Esophagus squamous epithelium (tissue), 5 donors: ENCODE measurements at regions not wholly inside any gene's neighbourhood (a gene's known extent, or its start where the extent isn't known, plus 50 kb on each side); places are given as distances from the start of the nearest gene placed in this dataset.

Experiments used
- DNase-seq: peaks from one replicate; lab custom pipeline; 2025; lab: John Stamatoyannopoulos, UW
- H3K27ac ChIP-seq, 4 donors: fragments of 200-600 bp; sonication (generic); one replicate each; pipeline ENCODE4 v1.5.1; 2016 to 2019; ENCODE audit warnings: mild to moderate bottlenecking in 1 of 4
- H3K27me3 ChIP-seq, 4 donors: fragments of 200-600 bp; sonication (generic); 1 replicate in 3 of 4; 2 replicates in 1 of 4; pipeline versions ENCODE4 v1.5.1 to v1.6.0; 2017 to 2021; ENCODE audit warnings: antibody characterized with exemption in 1 of 4
- H3K36me3 ChIP-seq, 3 donors: fragments of 200-600 bp; sonication (generic); one replicate each; pipeline ENCODE4 v1.5.1; 2016 to 2019
- H3K4me1 ChIP-seq, 3 donors: fragments of 200-600 bp; sonication (generic); one replicate each; pipeline ENCODE4 v1.5.1; 2017 to 2019
- H3K4me3 ChIP-seq, 4 donors: fragments of 200-600 bp; sonication (generic); 1 replicate in 3 of 4; 2 replicates in 1 of 4; pipeline ENCODE4 v1.5.1; 2016 to 2019; ENCODE audit warnings: mild to moderate bottlenecking in 2 of 4, moderate library complexity in 1 of 4
- H3K9me3 ChIP-seq, 3 donors: fragments of 200-600 bp; sonication (generic); one replicate each; pipeline ENCODE4 v1.5.1; 2016 to 2019
- POLR2A ChIP-seq, 4 donors: fragments of 450-650 bp; IDR thresholded peaks; one replicate each; pipeline ENCODE4 v1.6.1; 2017; ENCODE audit warnings: antibody characterized with exemption in 4 of 4, mild to moderate bottlenecking in 4 of 4, moderate library complexity in 3 of 4
- WGBS, 2 donors: methylation state at CpG; one replicate each; pipeline ENCODE4 v1.1.5; 2018; 5-methylcytosine and 5-hydroxymethylcytosine counted together
- intact Hi-C: fragments of 100-400 bp; cut with DNase I; formaldehyde crosslinking; loops from one replicate; pipeline ENCODE4 v1.15.0; 2022
- TF ChIP-seq, protein P1 (sequence below), 6 experiments: fragments of 450-650 bp in 4 of 6; fragments of 200-600 bp in 2 of 6; sonication (generic) in 2 of 6; IDR thresholded peaks; one replicate each; pipeline ENCODE4 v1.5.1; 2016 to 2019; ENCODE audit warnings: antibody characterized with exemption in 6 of 6, mild to moderate bottlenecking in 4 of 6, moderate library complexity in 4 of 6
- donor health status: DM: yes; HTN: yes; CAD: no.

DNA sequence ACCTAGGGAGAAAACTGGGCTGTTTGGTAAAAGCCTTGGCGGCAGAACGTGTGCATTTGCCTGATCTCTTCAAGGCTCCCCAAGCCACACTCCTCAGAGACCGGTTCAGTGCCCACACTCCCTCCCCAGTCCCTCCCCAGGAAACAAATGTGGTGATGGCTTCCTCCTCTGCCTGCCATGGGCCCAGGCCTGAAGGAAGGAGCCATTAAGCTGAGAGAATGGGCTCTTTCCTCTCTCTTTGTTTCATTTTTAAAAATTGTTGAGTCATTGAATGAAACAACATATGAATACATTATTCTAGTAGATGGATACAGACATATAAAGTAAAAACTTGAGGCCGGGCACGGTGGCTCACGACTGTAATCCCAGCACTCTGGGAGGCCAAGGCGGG, 50.6 kb upstream of the YWHAQ start:
- H3K4me1 ChIP-seq = peaks cover 0 to 9% (median 0%) of the 10 kb centered on the region in 3 donors
- TF ChIP-seq POLR2A (IDR thresholded peaks at IDR 0.05) = no peak
- TF ChIP-seq, protein P1, sequence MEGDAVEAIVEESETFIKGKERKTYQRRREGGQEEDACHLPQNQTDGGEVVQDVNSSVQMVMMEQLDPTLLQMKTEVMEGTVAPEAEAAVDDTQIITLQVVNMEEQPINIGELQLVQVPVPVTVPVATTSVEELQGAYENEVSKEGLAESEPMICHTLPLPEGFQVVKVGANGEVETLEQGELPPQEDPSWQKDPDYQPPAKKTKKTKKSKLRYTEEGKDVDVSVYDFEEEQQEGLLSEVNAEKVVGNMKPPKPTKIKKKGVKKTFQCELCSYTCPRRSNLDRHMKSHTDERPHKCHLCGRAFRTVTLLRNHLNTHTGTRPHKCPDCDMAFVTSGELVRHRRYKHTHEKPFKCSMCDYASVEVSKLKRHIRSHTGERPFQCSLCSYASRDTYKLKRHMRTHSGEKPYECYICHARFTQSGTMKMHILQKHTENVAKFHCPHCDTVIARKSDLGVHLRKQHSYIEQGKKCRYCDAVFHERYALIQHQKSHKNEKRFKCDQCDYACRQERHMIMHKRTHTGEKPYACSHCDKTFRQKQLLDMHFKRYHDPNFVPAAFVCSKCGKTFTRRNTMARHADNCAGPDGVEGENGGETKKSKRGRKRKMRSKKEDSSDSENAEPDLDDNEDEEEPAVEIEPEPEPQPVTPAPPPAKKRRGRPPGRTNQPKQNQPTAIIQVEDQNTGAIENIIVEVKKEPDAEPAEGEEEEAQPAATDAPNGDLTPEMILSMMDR (IDR thresholded peaks at IDR 0.05) = no peak
- no peaks in the 10 kb centered on the region for H3K9me3 ChIP-seq
- peak overlapping the region in 1 of 4 donors; percentile 9 for H3K27ac ChIP-seq
- no peak overlapping the region for H3K4me3 ChIP-seq
- intact Hi-C loops = no loop called here
- 72 to 77% methylated on average over 7 of the region's 7 CpGs for WGBS, 2 donors
- H3K36me3 ChIP-seq = no peaks in the 10 kb centered on the region
- DNase-seq = no peak
- H3K27me3 ChIP-seq = no peaks in the 10 kb centered on the region

DNA sequence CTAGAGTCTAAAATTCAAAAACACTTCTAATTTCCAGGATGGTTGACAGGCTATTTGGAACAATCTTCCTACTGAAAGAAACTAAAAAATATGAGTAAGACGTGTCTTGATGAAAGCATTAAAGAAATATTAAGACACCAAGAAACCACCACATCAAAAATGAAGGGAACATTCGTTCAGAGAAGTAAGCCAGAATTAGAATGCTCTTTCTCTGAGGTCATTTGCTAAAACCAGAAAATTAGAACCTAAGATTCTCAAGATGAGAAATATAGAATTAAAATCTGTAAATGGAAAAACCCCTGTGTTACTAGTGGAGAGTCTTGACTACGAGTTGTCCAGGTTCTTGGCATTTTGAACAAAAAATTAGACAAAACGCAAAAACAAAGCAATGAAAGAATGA, 54.8 kb upstream of the YWHAQ start:
- Histone ChIP-seq H3K36me3 (no peaks in the 10 kb centered on the region), H3K4me1 (peaks cover 0 to 18% (median 0%) of the 10 kb centered on the region in 3 donors), H3K4me3 (no peak overlapping the region), H3K27me3 (no peaks in the 10 kb centered on the region), H3K9me3 (no peaks in the 10 kb centered on the region), H3K27ac (no peak overlapping the region)
- WGBS, 2 donors = 74 to 92% methylated on average over 4 of the region's 4 CpGs
- intact Hi-C loops = no loop called here
- TF ChIP-seq, protein P1 (IDR thresholded peaks at IDR 0.05) = no peak
- TF ChIP-seq POLR2A (IDR thresholded peaks at IDR 0.05) = no peak
- no peak for DNase-seq

DNA sequence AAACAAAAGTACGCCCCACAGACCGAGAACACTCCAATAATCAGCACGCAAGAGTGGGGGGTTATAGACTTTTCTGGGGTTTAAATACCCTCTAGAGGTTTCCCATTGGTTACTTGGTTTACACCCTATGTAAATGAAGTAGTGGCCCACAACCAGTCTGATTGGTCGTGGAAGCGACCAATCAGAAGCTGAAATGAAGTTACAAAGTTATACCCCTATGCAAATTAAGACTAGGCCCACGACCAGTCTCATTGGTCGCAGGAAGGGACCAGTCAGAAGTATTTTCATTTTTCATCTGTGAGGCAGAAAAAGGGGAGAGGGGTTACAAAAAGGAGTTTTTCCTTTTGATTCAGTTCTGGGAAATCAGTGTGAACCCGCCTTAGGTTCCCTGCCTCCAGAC, 55.3 kb upstream of the YWHAQ start:
- WGBS, 2 donors = 90 to 91% methylated on average over 8 of the region's 8 CpGs
- Histone ChIP-seq H3K9me3 (no peaks in the 10 kb centered on the region), H3K27ac (no peak overlapping the region), H3K4me1 (peaks cover 0 to 15% (median 0%) of the 10 kb centered on the region in 3 donors), H3K36me3 (no peaks in the 10 kb centered on the region), H3K27me3 (no peaks in the 10 kb centered on the region), H3K4me3 (no peak overlapping the region)
- intact Hi-C loops = no loop called here
- no peak for TF ChIP-seq POLR2A (IDR thresholded peaks at IDR 0.05)
- TF ChIP-seq, protein P1 (IDR thresholded peaks at IDR 0.05) = no peak
- DNase-seq = no peak

DNA sequence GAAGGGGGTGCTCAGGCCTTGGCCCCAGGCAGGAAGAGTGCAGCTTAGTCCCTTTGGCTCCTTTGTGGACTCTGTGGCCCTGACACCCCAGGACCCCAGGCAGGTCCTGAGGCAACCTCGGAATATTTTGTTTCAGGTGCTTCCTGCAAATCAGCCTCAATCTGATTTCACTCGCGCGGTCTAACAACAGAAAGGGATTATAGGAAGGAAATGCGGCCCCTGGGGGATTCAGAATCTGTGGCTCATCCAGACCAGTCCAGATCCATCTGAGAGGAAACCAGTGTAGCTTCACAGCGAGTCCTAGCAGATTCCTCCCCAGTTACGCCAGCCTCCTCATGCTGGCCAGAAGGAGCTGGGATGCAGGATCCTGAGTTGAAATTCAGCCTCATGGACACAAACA, 59.5 kb upstream of the YWHAQ start:
- Histone ChIP-seq H3K27me3 (no peaks in the 10 kb centered on the region), H3K36me3 (no peaks in the 10 kb centered on the region), H3K9me3 (no peaks in the 10 kb centered on the region), H3K27ac (peak overlapping the region in 1 of 4 donors; percentile 44), H3K4me3 (no peak overlapping the region), H3K4me1 (peaks cover 0 to 29% (median 9%) of the 10 kb centered on the region in 3 donors)
- TF ChIP-seq, protein P1 (IDR thresholded peaks at IDR 0.05) = no peak
- TF ChIP-seq POLR2A (IDR thresholded peaks at IDR 0.05) = no peak
- WGBS, 2 donors = 60 to 78% methylated on average over 1 to 7 of the region's 7 CpGs
- no peak for DNase-seq
- intact Hi-C loops = no loop called here

DNA sequence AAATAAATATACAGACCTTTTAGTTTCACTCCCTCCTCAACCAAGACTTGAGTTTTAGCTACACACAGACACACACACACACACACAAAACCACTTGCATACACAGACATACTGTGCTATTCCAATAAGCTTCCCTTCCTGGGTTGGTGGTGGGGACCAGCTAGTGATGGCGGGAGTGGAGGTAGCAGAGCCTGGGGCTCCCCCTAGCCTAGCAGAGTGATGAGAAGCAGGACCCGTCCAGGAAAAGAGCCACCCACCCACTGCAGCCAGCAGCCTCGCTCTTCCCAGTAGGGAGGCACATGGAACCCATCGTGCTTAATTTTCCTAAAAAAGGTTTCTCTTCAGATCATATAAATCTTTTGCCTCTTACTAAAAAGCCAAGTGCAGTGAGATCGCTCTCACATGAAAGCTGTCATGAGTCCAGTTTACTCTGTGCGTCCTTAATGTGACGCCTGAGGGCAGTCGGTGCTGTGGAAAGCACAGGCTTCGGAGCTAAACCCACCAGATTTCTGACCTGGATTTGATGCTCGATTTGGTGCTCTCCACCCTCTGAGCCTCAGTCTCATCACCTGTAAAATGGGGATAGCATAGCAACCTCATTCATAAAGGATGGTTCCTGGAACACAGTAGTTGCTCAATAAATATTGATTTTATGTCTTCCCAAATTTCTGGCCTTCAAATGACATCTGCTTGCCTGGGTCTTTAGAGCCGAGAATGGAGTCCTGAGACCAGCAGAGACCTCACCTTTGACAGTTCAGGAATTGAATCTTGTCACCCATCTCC, 60.1 kb upstream of the YWHAQ start:
- TF ChIP-seq, protein P1 (IDR thresholded peaks at IDR 0.05) = no peak
- TF ChIP-seq POLR2A (IDR thresholded peaks at IDR 0.05) = no peak
- Histone ChIP-seq H3K9me3 (no peaks in the 10 kb centered on the region), H3K36me3 (no peaks in the 10 kb centered on the region), H3K4me1 (peaks cover 0 to 29% (median 9%) of the 10 kb centered on the region in 3 donors), H3K27ac (peak overlapping the region in 1 of 4 donors; percentile 33), H3K4me3 (no peak overlapping the region), H3K27me3 (no peaks in the 10 kb centered on the region)
- intact Hi-C loops = no loop called here
- WGBS, 2 donors = 95 to 96% methylated on average over 11 of the region's 11 CpGs
- DNase-seq = no peak
